ENCODE measurements at regions not wholly inside any gene's neighbourhood (a gene's known extent, or its start where the extent isn't known, plus 50 kb on each side); places are given as distances from the start of the nearest gene placed in this dataset.

DNA sequence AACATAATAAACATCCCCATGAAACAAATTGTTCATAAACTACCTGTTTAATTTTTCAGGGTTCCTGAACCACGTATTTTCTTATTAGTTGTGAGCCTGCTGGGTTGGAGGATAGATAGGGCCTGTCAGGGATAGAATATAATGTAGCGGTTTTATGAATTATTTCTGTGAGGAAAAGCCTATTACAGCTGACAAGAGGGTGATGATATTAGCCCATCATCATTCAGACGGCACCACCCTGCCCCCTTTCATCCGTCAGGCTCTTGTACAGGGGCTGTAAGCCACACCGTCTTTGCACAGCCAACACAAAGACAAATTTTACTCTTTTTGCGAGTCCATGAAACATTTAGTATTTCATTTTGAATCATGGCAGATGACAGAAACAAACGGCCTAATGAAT is 335.3 kb upstream of the TMCO5A start:
- TF ChIP-seq, protein P1, sequence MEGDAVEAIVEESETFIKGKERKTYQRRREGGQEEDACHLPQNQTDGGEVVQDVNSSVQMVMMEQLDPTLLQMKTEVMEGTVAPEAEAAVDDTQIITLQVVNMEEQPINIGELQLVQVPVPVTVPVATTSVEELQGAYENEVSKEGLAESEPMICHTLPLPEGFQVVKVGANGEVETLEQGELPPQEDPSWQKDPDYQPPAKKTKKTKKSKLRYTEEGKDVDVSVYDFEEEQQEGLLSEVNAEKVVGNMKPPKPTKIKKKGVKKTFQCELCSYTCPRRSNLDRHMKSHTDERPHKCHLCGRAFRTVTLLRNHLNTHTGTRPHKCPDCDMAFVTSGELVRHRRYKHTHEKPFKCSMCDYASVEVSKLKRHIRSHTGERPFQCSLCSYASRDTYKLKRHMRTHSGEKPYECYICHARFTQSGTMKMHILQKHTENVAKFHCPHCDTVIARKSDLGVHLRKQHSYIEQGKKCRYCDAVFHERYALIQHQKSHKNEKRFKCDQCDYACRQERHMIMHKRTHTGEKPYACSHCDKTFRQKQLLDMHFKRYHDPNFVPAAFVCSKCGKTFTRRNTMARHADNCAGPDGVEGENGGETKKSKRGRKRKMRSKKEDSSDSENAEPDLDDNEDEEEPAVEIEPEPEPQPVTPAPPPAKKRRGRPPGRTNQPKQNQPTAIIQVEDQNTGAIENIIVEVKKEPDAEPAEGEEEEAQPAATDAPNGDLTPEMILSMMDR (IDR thresholded peaks at IDR 0.05; ENCODE audit: low read depth, low read length, missing input control), result no peak
- TF ChIP-seq, protein P2, sequence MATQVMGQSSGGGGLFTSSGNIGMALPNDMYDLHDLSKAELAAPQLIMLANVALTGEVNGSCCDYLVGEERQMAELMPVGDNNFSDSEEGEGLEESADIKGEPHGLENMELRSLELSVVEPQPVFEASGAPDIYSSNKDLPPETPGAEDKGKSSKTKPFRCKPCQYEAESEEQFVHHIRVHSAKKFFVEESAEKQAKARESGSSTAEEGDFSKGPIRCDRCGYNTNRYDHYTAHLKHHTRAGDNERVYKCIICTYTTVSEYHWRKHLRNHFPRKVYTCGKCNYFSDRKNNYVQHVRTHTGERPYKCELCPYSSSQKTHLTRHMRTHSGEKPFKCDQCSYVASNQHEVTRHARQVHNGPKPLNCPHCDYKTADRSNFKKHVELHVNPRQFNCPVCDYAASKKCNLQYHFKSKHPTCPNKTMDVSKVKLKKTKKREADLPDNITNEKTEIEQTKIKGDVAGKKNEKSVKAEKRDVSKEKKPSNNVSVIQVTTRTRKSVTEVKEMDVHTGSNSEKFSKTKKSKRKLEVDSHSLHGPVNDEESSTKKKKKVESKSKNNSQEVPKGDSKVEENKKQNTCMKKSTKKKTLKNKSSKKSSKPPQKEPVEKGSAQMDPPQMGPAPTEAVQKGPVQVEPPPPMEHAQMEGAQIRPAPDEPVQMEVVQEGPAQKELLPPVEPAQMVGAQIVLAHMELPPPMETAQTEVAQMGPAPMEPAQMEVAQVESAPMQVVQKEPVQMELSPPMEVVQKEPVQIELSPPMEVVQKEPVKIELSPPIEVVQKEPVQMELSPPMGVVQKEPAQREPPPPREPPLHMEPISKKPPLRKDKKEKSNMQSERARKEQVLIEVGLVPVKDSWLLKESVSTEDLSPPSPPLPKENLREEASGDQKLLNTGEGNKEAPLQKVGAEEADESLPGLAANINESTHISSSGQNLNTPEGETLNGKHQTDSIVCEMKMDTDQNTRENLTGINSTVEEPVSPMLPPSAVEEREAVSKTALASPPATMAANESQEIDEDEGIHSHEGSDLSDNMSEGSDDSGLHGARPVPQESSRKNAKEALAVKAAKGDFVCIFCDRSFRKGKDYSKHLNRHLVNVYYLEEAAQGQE (IDR thresholded peaks at IDR 0.05), result no peak
- TF ChIP-seq RAD21 (IDR thresholded peaks at IDR 0.05), result no peak
- TF ChIP-seq TAF1 (conservative IDR thresholded peaks at IDR 0.05), result no peak
- TF ChIP-seq SP1 (IDR thresholded peaks at IDR 0.05), result no peak
- TF ChIP-seq, protein P3, sequence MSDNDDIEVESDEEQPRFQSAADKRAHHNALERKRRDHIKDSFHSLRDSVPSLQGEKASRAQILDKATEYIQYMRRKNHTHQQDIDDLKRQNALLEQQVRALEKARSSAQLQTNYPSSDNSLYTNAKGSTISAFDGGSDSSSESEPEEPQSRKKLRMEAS (IDR thresholded peaks at IDR 0.05), result no peak

Data from liver (tissue), 3 donors.